ENCODE measurements at regions not wholly inside any gene's neighbourhood (a gene's known extent, or its start where the extent isn't known, plus 50 kb on each side); places are given as distances from the start of the nearest gene placed in this dataset.

GRCh38 chr14:34025325-34026017 lies 74.6 kb upstream of the EGLN3 start (continued):
- TF ChIP-seq AGO1 (IDR thresholded peaks at IDR 0.05; ENCODE audit: low read depth, low read length, poor library complexity, severe bottlenecking) (no peak), RELA (CRISPR knock-in tag; IDR thresholded peaks at IDR 0.05) (no peak), POGZ (CRISPR knock-in tag; IDR thresholded peaks at IDR 0.05) (peak; percentile 52; the same call in 1 of the 2 replicates), ZFP36L1 (CRISPR knock-in tag; IDR thresholded peaks at IDR 0.05) (no peak), ZFX (CRISPR knock-in tag; IDR thresholded peaks at IDR 0.05; ENCODE audit: low read depth) (0 out of 2 replicates have a peak, but pooled peaks have one; percentile 29), FOSL2 (CRISPR knock-in tag; IDR thresholded peaks at IDR 0.05) (peak; percentile 30; the same call in 1 of the 2 replicates), BCLAF1 (IDR thresholded peaks at IDR 0.05) (no peak), ZSCAN29 (CRISPR knock-in tag; conservative IDR thresholded peaks at IDR 0.05) (0 out of 2 replicates have a peak, but pooled peaks have one; percentile 26), ZNF782 (CRISPR knock-in tag; IDR thresholded peaks at IDR 0.05; ENCODE audit: borderline replicate concordance) (0 out of 2 replicates have a peak, but pooled peaks have one; percentile 37), CC2D1A (CRISPR knock-in tag; IDR thresholded peaks at IDR 0.05) (no peak), SPEN (CRISPR knock-in tag; IDR thresholded peaks at IDR 0.05; ENCODE audit: low read depth) (no peak), ZNF724P (CRISPR knock-in tag; IDR thresholded peaks at IDR 0.05; ENCODE audit: borderline replicate concordance) (no peak), ZMYM3 (CRISPR knock-in tag; IDR thresholded peaks at IDR 0.05) (peak; percentile 84), HNF1A (IDR thresholded peaks at IDR 0.05; ENCODE audit: low read depth) (no peak), HNF1A (CRISPR knock-in tag; IDR thresholded peaks at IDR 0.05; ENCODE audit: borderline replicate concordance) (0 out of 2 replicates have a peak, but pooled peaks have one; percentile 24), ZKSCAN8 (CRISPR knock-in tag; IDR thresholded peaks at IDR 0.05; ENCODE audit: borderline replicate concordance) (no peak), ZNF878 (CRISPR knock-in tag; IDR thresholded peaks at IDR 0.05) (no peak), HNRNPLL (IDR thresholded peaks at IDR 0.05; ENCODE audit: low read depth, low read length, poor library complexity, severe bottlenecking) (no peak), ELK4 (CRISPR knock-in tag; IDR thresholded peaks at IDR 0.05; ENCODE audit: borderline replicate concordance) (no peak), NR1H2 (CRISPR knock-in tag; IDR thresholded peaks at IDR 0.05; ENCODE audit: borderline replicate concordance, low read depth) (no peak), ZNF205 (CRISPR knock-in tag; IDR thresholded peaks at IDR 0.05) (no peak), ZNF317 (CRISPR knock-in tag; IDR thresholded peaks at IDR 0.05) (0 out of 2 replicates have a peak, but pooled peaks have one; percentile 26), JARID2 (CRISPR knock-in tag; IDR thresholded peaks at IDR 0.05; ENCODE audit: insufficient replicate concordance) (no peak)

All from HepG2 (cell line).